A549 (cell line): ENCODE measurements at regions not wholly inside any gene's neighbourhood (a gene's known extent, or its start where the extent isn't known, plus 50 kb on each side); places are given as distances from the start of the nearest gene placed in this dataset.

ENCODE experiments used
- CHD2 ChIP-seq: fragments of 150-350 bp; IDR thresholded peaks from 2 replicates; pipeline ENCODE4 v1.6.1; 2014; ENCODE audit warnings: low read length; ENCODE audit not compliant: partially characterized antibody
- ELK1 ChIP-seq: fragments of 150-350 bp; IDR thresholded peaks from 2 replicates; pipeline ENCODE4 v1.6.1; 2014; ENCODE audit warnings: low read depth, mild to moderate bottlenecking, low read length
- RARB ChIP-seq: fragments of 250-450 bp; sonication (Bioruptor Pico); IDR thresholded peaks from 2 replicates; pipeline ENCODE4 v1.8.0; 2021; ENCODE audit warnings: mild to moderate bottlenecking, moderate library complexity
- SMC3 ChIP-seq: fragments of >200 bp; sonication (Bioruptor Twin); formaldehyde crosslinking; IDR thresholded peaks from 3 replicates; pipeline ENCODE4 v1.6.1; 2018; ENCODE audit warnings: inconsistent platforms

- no peak for TF ChIP-seq CHD2
- TF ChIP-seq SMC3 = no peak
- TF ChIP-seq RARB (CRISPR knock-in tag) = no peak
- TF ChIP-seq ELK1 = no peak
Observed at GRCh38 chr5:133751846-133752245, 139.5 kb upstream of the FSTL4 start.
